Nephron progenitor cell (in vitro differentiated cells): ENCODE measurements at regions not wholly inside any gene's neighbourhood (a gene's known extent, or its start where the extent isn't known, plus 50 kb on each side); places are given as distances from the start of the nearest gene placed in this dataset.
A peak's percentile ranks its signal among the peaks of the same experiment; 100 is the strongest.

ENCODE experiments used
- DNase-seq: peaks from one replicate; pipeline ENCODE4 v3.0.0; 2021
- H3K27ac Mint-ChIP-seq: 2 replicates; pipeline ENCODE4 v1.8.0; 2021; ENCODE audit warnings: mild to moderate bottlenecking, moderate library complexity, mixed read lengths
- H3K27me3 Mint-ChIP-seq: 2 replicates; pipeline ENCODE4 v1.8.0; 2021; ENCODE audit warnings: mild to moderate bottlenecking, low read depth, mixed read lengths; ENCODE audit not compliant: poor library complexity
- H3K36me3 Mint-ChIP-seq: 2 replicates; pipeline ENCODE4 v1.8.0; 2021; ENCODE audit warnings: low read depth, mixed read lengths
- H3K4me1 Mint-ChIP-seq: 2 replicates; pipeline ENCODE4 v1.8.0; 2021; ENCODE audit warnings: mixed read lengths
- H3K4me3 Mint-ChIP-seq: 2 replicates; pipeline ENCODE4 v1.8.0; 2021; ENCODE audit warnings: mild to moderate bottlenecking, moderate library complexity, mixed read lengths
- H3K9me3 Mint-ChIP-seq: 2 replicates; pipeline ENCODE4 v1.8.0; 2021; ENCODE audit warnings: mild to moderate bottlenecking, moderate library complexity, mixed read lengths
- TF ChIP-seq, protein P1 (sequence below): fragments of 200-600 bp; sonication (generic); IDR thresholded peaks from 2 replicates; pipeline ENCODE4 v1.5.0; 2021; ENCODE audit warnings: antibody characterized with exemption

DNA sequence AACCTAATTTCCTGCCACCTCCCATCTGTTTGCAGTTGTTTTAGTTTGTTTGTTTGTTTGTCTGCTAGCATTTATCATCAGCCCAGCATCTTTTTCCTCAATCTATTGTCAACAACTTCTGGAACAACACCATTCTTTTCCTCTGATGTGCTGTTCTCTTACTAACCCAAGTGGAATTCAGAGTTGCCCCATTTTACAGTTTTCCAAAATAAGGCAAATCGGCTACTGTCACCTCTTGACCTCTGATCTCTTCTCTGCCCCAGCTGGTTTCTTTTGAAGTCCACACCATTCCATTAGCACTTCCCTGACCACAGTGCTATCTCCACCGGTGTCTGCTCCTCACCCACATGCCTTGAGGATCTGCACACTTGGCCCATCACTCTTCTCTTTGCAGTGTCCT lies 102.4 kb downstream of the EFNB2 start:
- no peak for DNase-seq
- TF ChIP-seq, protein P1, sequence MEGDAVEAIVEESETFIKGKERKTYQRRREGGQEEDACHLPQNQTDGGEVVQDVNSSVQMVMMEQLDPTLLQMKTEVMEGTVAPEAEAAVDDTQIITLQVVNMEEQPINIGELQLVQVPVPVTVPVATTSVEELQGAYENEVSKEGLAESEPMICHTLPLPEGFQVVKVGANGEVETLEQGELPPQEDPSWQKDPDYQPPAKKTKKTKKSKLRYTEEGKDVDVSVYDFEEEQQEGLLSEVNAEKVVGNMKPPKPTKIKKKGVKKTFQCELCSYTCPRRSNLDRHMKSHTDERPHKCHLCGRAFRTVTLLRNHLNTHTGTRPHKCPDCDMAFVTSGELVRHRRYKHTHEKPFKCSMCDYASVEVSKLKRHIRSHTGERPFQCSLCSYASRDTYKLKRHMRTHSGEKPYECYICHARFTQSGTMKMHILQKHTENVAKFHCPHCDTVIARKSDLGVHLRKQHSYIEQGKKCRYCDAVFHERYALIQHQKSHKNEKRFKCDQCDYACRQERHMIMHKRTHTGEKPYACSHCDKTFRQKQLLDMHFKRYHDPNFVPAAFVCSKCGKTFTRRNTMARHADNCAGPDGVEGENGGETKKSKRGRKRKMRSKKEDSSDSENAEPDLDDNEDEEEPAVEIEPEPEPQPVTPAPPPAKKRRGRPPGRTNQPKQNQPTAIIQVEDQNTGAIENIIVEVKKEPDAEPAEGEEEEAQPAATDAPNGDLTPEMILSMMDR: no peak
- Mint-ChIP-seq H3K4me1 (peaks cover 20% of the 10 kb centered on the region), H3K27me3 (peaks cover 3% of the 10 kb centered on the region), H3K36me3 (peaks cover 24% of the 10 kb centered on the region), H3K27ac (peak overlapping the region; percentile 59), H3K4me3 (no peak overlapping the region), H3K9me3 (peaks cover 22% of the 10 kb centered on the region)

DNA sequence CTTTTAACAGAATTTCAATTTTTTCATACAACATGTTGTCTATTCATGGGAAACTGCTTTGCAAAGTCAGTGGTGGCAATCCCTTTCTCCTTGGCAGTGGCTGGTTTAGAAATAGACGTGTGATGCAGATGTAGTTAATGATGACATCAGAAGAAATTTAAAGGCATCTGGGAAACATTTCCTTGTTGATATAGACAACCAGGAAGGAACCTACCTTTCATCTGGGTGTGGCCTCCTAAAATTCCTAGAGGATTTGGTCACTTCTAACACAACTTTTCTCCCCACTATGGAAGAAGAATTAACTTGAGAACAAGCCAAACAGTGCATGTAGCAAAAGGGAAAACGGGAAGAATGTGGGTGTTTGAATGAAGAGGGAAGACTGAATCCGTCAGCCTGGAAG lies 102.8 kb downstream of the EFNB2 start:
- H3K36me3 Mint-ChIP-seq: peaks cover 24% of the 10 kb centered on the region
- H3K4me1 Mint-ChIP-seq: peaks cover 20% of the 10 kb centered on the region
- H3K27ac Mint-ChIP-seq: no peak overlapping the region
- H3K4me3 Mint-ChIP-seq: no peak overlapping the region
- TF ChIP-seq, protein P1: no peak
- H3K27me3 Mint-ChIP-seq: peaks cover 3% of the 10 kb centered on the region
- peaks cover 22% of the 10 kb centered on the region for H3K9me3 Mint-ChIP-seq
- DNase-seq: no peak

DNA sequence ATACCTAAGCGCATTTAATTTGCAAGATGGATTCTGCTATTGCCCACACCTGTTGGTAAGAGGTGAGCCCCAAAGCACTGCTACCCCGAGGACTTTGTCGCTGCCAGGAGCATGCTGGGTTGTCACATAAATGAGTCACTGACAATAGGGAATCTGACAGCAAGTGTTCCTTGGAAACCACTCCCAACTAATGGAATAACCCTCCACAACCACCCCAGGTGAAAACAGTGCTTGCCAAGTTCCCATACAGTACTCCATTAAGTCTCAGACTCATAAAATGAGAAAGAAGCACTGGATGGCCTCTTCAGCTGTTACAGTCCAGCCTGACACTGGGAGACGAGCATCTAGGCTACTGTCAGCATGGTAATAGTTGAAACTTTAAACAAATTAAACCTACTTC lies 108.6 kb downstream of the EFNB2 start:
- Mint-ChIP-seq H3K27ac (no peak overlapping the region), H3K36me3 (peaks cover 10% of the 10 kb centered on the region), H3K4me3 (no peak overlapping the region), H3K9me3 (peaks cover 10% of the 10 kb centered on the region), H3K27me3 (peaks cover 14% of the 10 kb centered on the region), H3K4me1 (peaks cover 48% of the 10 kb centered on the region)
- TF ChIP-seq, protein P1: no peak
- no peak for DNase-seq

DNA sequence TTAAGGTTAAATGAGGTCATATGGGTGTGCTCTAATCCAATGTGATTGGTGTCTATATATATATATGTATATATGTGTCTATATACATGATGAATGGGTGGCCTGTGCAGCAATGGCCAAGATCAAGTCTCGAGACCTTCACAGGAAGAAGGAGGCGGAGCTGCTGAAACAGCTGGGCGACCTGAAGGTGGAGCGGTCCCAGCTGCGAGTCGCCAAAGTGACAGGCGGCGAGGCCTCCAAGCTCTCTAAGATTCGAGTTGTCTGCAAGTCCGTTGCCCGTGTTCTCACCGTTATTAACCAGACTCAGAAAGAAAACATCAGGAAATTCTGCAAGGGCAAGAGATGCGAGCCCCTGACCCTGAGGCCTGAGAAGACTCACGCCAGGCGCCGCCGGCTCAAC lies 109.8 kb downstream of the EFNB2 start:
- H3K27ac Mint-ChIP-seq: no peak overlapping the region
- H3K4me1 Mint-ChIP-seq: peaks cover 48% of the 10 kb centered on the region
- no peak overlapping the region for H3K4me3 Mint-ChIP-seq
- DNase-seq: no peak
- H3K27me3 Mint-ChIP-seq: peaks cover 14% of the 10 kb centered on the region
- peaks cover 5% of the 10 kb centered on the region for H3K9me3 Mint-ChIP-seq
- TF ChIP-seq, protein P1: no peak
- H3K36me3 Mint-ChIP-seq: no peaks in the 10 kb centered on the region

DNA sequence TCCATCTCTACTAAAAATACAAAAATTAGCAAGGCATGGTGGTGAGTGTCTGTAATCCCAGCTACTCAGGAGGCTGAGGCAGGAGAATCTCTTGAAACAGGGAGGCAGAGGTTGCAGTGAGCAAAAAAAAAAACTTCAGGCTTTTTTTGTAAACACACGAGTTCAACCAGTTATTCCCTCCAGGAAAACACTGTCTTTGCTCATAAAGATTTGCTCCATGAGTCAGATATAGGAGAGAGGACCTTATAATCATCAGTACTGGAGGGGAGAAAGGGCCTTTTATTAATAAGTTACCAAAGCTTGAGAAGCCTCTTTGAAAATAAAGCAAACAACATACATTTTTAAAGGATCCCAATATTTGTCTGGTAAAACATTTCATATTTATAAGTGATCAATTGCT lies 110.7 kb downstream of the EFNB2 start:
- DNase-seq: no peak
- H3K27ac Mint-ChIP-seq: no peak overlapping the region
- H3K4me3 Mint-ChIP-seq: no peak overlapping the region
- no peaks in the 10 kb centered on the region for H3K36me3 Mint-ChIP-seq
- peaks cover 41% of the 10 kb centered on the region for H3K4me1 Mint-ChIP-seq
- TF ChIP-seq, protein P1: no peak
- H3K9me3 Mint-ChIP-seq: peaks cover 5% of the 10 kb centered on the region
- peaks cover 10% of the 10 kb centered on the region for H3K27me3 Mint-ChIP-seq

DNA sequence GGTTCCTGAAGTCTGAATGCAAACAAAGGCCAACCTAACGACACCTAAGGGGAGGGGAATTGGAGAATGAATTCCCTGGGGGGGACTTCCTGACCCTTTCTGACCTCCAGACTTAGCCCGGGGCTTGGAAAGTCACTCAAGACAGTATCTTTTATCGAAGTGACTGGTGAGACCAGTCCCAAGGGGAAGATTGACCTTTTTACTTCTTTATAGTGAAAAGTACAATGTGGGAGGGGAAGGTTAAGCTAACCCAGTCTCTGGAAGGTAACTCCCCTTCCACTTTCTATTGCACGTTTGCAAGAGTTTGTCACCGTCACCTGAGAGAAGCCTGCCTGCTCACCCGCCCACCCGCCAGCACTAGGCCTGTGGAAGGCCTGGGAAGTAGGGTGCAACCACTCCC lies 111.9 kb downstream of the EFNB2 start:
- DNase-seq: peak; percentile 74
- Mint-ChIP-seq H3K27me3 (peaks cover 10% of the 10 kb centered on the region), H3K36me3 (no peaks in the 10 kb centered on the region), H3K9me3 (peaks cover 5% of the 10 kb centered on the region), H3K27ac (peak overlapping the region; percentile 55), H3K4me1 (peaks cover 41% of the 10 kb centered on the region), H3K4me3 (no peak overlapping the region)
- TF ChIP-seq, protein P1: no peak
